Activated T-cell treated with anti-CD3 and anti-CD28 coated beads, Interleukin-2, amount 50 U/mL, for 24 hours (primary cell): ENCODE measurements at regions not wholly inside any gene's neighbourhood (a gene's known extent, or its start where the extent isn't known, plus 50 kb on each side); places are given as distances from the start of the nearest gene placed in this dataset.

Experiments used
- DNase-seq: peaks from one replicate; pipeline ENCODE4 v3.0.0-alpha.2; 2020
- H3K27ac Mint-ChIP-seq: 2 replicates; pipeline ENCODE4 v1.8.0; 2020; ENCODE audit warnings: mild to moderate bottlenecking, mixed read lengths
- H3K27me3 Mint-ChIP-seq: 2 replicates; pipeline ENCODE4 v1.8.0; 2020; ENCODE audit warnings: mixed read lengths
- H3K36me3 Mint-ChIP-seq: 2 replicates; pipeline ENCODE4 v1.8.0; 2020; ENCODE audit warnings: low read depth, mixed read lengths
- H3K4me1 Mint-ChIP-seq: 2 replicates; pipeline ENCODE4 v1.8.0; 2020; ENCODE audit warnings: low read depth, mixed read lengths
- H3K4me3 Mint-ChIP-seq: 2 replicates; pipeline ENCODE4 v1.8.0; 2020; ENCODE audit warnings: mild to moderate bottlenecking, moderate library complexity, mixed read lengths
- H3K9me3 Mint-ChIP-seq: 2 replicates; pipeline ENCODE4 v1.8.0; 2020; ENCODE audit warnings: mixed read lengths

DNA sequence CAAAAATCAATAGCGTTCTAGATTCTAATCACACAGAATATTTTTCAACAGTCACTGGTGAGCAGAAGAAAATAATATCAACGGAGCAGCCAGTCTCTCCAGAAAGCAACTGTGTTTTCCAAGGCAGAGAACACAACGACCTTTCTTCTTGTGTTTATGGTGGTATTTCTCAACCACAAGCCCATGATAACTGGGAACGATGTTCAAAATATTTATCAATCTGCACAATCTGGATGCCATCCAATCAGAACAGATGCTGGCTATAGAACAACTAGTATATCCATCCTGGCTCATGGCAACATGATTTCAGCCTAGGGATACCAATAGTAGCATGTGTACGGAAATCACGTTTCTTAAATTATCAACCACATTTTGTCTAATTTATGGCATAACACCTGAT lies 162.7 kb upstream of the RUNX1 start:
- Mint-ChIP-seq H3K4me3 (no peak overlapping the region), H3K27ac (no peak overlapping the region), H3K36me3 (no peaks in the 10 kb centered on the region), H3K4me1 (peaks cover 10% of the 10 kb centered on the region), H3K9me3 (peaks cover 8% of the 10 kb centered on the region), H3K27me3 (no peaks in the 10 kb centered on the region)
- DNase-seq = no peak

DNA sequence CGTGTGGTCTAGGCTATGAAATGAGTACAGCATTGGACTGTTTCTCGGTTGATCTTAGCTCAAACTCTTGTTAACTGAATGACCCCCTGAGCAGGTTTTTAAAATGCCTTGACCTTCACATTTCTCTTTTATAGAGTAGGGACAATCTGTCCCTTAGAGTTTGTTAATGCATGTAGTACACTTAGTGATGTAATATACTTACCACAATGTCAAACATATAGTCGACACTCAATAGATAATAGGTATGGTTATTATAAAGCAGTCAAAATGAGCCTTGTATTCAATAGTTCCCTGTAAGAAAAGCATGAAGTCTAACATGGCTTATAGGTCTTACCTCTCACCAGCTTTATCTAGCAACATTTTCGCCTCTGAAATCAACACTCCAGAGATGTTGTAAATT lies 161.0 kb upstream of the RUNX1 start:
- peaks cover 8% of the 10 kb centered on the region for H3K9me3 Mint-ChIP-seq
- DNase-seq = no peak
- H3K4me1 Mint-ChIP-seq = peaks cover 22% of the 10 kb centered on the region
- no peak overlapping the region for H3K4me3 Mint-ChIP-seq
- H3K27me3 Mint-ChIP-seq = no peaks in the 10 kb centered on the region
- H3K27ac Mint-ChIP-seq = no peak overlapping the region
- H3K36me3 Mint-ChIP-seq = no peaks in the 10 kb centered on the region

DNA sequence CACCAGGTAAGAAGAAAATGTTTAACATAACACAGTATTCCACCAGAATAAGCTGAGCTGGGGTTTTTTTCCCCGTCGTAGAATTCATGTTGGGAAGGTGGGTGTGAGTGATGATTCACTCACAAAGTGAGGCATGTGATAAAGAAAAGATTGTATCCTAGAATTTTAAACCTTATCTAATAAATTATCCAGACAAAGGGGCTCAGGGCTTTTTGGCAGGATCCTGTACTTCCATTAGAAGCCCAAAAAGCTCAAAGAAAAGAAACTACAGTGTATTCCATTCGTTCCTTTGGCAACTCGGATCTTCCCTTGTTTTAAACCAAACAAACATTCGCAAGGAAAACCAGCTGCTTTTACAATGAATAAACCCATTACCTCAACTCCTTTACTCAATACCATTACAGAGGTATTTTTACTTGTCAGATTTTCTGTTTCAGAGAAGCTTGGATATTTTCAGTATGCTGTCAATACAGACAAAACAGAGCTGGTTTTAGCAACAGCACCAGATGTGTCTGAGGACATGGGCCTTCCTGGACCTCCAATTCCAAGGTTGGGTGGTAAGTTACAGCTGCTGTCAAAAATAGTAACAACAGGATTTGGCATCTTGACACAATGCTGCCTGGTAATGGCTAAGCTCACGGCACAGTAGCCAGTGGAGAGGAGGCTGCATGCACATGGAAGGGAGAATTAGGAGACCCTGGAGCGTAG lies 159.9 kb upstream of the RUNX1 start:
- no peaks in the 10 kb centered on the region for H3K27me3 Mint-ChIP-seq
- H3K4me1 Mint-ChIP-seq = peaks cover 32% of the 10 kb centered on the region
- H3K36me3 Mint-ChIP-seq = no peaks in the 10 kb centered on the region
- H3K27ac Mint-ChIP-seq = no peak overlapping the region
- H3K4me3 Mint-ChIP-seq = no peak overlapping the region
- DNase-seq = no peak
- H3K9me3 Mint-ChIP-seq = peaks cover 8% of the 10 kb centered on the region

DNA sequence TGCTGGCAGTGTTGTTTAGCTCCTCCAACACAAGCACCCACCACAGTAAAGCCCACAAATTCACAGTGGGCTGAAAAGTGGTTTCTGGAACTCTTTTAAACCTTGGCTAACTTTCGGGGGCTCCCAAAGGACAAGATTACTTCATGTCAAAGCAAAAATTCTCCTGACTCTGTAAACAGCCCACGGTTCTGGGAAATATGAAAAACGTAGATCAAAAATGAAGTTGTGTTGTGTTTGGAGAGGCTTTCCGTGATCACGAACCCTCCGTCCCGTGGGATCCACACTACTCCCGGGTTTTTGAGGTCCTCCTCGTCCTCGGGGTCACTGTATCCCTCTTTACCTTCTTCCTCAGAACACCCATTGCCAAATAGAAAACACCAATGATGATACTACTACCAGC lies 159.0 kb upstream of the RUNX1 start:
- Mint-ChIP-seq H3K9me3 (peaks cover 8% of the 10 kb centered on the region), H3K4me1 (peaks cover 41% of the 10 kb centered on the region), H3K4me3 (no peak overlapping the region), H3K27ac (no peak overlapping the region), H3K36me3 (no peaks in the 10 kb centered on the region), H3K27me3 (no peaks in the 10 kb centered on the region)
- no peak for DNase-seq

DNA sequence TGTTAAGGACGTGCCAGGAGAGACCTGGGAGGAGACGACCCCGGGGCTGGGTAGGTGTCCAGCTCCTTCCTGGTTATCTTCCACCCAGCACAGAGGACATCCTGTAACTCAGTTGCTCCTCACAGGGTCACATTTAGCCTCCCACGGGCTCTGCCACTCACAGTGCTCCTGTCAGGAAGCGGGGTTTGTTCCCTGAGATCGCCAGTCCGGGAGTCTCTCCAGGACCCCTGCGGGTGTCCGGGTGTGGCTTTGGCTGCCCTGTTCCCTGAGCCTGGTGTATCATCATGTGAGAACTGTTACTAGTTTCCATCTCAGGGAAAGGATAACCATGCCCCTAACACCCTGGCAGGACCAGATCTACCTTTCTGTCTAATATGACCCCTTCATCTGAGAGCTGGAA lies 158.2 kb upstream of the RUNX1 start:
- no peak overlapping the region for H3K27ac Mint-ChIP-seq
- no peak overlapping the region for H3K4me3 Mint-ChIP-seq
- peaks cover 43% of the 10 kb centered on the region for H3K4me1 Mint-ChIP-seq
- H3K9me3 Mint-ChIP-seq = peaks cover 8% of the 10 kb centered on the region
- no peaks in the 10 kb centered on the region for H3K27me3 Mint-ChIP-seq
- H3K36me3 Mint-ChIP-seq = no peaks in the 10 kb centered on the region
- no peak for DNase-seq

DNA sequence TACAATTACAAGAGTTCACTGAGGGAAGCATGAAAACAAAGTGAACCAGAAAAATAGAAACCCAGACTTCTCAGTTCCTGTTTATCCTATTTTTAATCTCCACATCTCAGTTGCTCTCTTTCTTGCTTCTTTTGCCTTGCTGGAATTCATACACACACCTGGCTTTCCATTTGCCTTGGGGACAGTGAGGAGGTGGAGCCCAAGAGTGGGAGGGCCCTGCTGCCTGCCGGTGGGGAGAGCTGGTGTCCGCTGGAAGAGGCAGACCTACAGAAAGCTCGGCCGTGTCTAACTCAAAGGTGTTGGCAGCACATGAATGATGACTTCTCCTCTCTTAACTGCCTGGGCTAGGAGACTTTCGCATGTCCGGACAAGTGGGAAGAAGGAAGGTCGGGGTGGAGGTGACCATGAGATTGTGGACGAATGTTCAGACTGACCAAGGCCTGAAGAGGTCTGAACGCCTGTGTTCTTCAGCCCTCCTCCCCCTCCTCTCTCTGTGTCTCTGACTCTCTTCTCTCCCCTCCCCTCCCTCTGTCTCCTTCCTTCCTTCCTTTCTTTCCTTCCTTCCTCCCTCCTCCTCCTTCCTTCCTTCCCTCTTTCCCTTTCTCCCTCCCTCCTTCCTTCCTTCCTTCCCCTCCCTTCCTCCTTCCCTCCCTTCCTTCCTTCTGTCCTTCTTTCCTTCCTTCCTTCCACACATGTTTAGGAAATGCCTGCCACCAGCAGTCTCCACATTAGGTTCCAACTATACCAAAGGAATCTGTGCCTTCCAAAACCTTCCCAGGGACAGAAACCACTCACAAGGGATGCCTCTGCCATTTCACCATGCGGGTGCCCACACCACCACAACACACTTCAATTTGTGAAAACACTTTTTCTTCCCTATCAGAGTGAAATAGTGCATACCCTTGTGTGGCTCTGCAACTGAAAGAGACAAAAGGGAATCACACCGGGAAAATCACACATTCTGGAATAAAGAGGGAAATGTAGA lies 157.3 kb upstream of the RUNX1 start:
- Mint-ChIP-seq H3K4me1 (peaks cover 42% of the 10 kb centered on the region), H3K36me3 (no peaks in the 10 kb centered on the region), H3K9me3 (peaks cover 8% of the 10 kb centered on the region), H3K27ac (peak overlapping the region; percentile 49), H3K27me3 (no peaks in the 10 kb centered on the region), H3K4me3 (no peak overlapping the region)
- no peak for DNase-seq

DNA sequence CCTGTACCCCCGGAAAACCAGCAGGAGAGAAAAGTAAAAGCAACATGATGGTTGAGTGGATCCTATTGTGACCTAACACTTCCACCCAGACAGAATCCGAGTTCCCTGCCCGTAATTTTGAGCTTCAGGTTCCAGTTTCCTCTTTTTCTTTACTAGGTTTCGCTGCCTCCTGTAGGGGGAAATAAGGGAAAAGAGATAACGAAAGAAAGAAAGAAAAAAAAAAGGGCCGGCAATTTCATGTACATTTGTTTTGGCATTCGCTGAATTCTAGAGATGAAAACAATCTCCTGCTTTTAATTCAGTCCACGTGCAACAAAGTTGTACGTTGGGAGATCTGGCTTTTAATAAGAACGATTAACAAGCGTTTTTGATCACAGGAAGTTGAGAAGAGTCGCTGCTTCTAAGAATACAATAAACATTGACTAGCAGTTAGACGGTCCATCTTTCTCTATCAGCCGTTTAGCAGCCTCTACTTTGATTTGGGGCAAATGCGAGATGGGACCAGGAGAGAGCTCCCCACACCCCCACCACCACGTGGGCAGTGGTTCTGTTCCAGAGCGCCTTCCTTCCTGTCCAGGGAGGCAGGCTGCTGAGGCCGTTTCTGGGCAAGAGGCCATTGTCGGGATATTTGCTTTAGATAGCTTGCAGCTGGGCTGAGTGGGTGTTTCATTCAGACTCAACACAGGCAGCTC lies 155.9 kb upstream of the RUNX1 start:
- H3K36me3 Mint-ChIP-seq = no peaks in the 10 kb centered on the region
- H3K4me1 Mint-ChIP-seq = peaks cover 42% of the 10 kb centered on the region
- peak; percentile 64 for DNase-seq
- peaks cover 1% of the 10 kb centered on the region for H3K9me3 Mint-ChIP-seq
- peak overlapping the region; percentile 69 for H3K27ac Mint-ChIP-seq
- no peaks in the 10 kb centered on the region for H3K27me3 Mint-ChIP-seq
- H3K4me3 Mint-ChIP-seq = peak overlapping the region; percentile 61

DNA sequence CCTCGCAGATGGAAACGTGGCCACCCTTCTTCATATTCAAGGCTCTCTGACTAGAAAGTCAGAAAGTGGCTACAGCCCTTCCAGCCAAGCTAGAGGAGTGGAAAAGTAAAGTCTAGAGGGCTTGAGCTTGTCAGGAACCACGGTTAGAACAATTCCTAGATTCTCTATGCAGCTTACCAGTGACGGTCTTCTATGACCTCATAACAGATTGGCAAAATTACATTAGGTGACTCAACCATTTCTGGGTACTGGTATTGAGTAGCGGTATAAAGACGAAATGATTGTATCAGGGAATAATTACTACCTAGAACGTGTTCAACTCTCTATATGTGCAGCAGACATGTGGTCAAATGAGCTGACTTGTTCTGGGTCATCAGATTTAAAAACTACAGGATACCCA lies 155.0 kb upstream of the RUNX1 start:
- no peaks in the 10 kb centered on the region for H3K9me3 Mint-ChIP-seq
- H3K4me3 Mint-ChIP-seq = no peak overlapping the region
- DNase-seq = no peak
- no peaks in the 10 kb centered on the region for H3K36me3 Mint-ChIP-seq
- H3K27ac Mint-ChIP-seq = no peak overlapping the region
- H3K27me3 Mint-ChIP-seq = no peaks in the 10 kb centered on the region
- peaks cover 46% of the 10 kb centered on the region for H3K4me1 Mint-ChIP-seq

DNA sequence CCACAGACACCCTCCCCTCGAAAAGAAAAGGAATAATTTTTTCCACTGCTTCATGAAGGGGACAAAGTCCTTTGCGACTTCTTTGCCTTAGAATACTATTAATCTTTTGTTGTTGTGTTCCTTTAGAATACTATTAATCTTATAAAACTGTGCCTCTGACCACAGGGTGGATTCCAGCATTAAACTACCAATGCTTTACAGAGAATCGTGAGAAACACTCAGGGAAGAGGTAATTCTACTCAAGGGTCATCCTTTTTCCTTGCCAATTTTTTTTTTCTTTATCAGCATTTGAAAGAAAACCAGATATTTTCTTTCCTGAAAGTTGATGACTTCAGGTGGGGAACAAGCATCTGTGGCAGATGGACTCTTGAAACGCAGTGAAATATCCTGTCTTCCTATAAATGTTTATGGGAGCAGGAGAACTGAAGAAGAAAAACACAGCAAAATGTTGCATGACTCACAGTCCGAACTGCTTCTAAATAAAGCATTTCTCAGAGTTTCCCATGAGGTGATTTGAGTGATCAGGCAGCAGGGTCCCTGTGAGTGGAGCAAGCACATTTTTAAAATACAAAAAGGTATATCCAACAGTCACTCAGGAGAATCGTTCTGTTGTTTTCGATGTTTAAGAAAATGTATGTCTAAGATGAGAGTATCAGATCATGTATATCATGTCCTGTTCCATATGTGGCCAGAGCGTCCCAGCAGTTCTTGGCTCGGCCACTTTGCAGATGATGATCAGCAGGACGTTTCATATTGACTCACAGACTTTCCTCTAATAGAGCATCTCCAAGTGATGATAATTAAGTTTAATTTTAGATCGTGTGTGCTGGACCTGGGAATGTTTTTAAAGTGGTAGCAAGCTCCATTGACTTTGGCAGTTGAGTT lies 154.2 kb upstream of the RUNX1 start:
- peaks cover 54% of the 10 kb centered on the region for H3K4me1 Mint-ChIP-seq
- H3K9me3 Mint-ChIP-seq = no peaks in the 10 kb centered on the region
- no peak overlapping the region for H3K27ac Mint-ChIP-seq
- H3K4me3 Mint-ChIP-seq = no peak overlapping the region
- no peaks in the 10 kb centered on the region for H3K36me3 Mint-ChIP-seq
- no peak for DNase-seq
- H3K27me3 Mint-ChIP-seq = no peaks in the 10 kb centered on the region

DNA sequence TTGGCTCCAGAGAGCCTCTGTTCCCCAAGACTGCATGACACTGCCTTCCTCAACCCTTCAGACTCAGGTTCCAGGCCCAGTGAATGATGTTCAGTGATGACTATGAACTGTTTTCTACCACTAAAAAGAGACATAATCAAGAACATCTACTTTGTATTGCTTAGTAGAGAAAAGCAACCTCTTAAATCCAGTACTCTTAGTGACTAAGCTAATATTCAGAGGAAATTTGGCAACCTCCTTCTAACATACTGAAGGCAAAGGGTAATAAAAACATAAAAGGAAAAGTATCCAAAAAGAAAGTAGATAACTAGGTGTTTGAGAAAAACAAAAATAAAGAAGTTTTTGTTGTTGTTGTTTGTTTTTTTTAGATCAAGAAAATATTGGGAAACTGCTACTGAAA lies 153.3 kb upstream of the RUNX1 start:
- Mint-ChIP-seq H3K4me1 (peaks cover 63% of the 10 kb centered on the region), H3K27me3 (no peaks in the 10 kb centered on the region), H3K4me3 (no peak overlapping the region), H3K9me3 (no peaks in the 10 kb centered on the region), H3K36me3 (no peaks in the 10 kb centered on the region), H3K27ac (no peak overlapping the region)
- DNase-seq = no peak

DNA sequence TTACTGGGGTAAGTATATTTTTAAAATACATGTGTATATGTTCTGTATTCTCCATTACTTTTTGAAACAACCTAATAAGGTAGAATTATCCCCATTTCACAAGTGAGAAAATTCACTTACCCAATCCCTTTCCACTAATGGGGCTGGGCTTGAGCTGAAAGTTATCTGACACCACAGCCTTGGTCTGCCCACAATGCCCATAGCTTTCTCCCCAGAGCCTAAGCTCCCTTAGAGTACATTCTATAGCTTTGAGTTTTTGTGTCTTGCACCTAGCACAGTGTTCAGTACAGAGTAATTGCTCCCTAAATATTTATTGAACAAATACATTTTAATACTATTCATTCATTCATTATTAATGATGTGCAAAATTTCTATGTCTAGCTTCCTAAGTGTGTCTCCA lies 152.7 kb upstream of the RUNX1 start:
- Mint-ChIP-seq H3K27me3 (no peaks in the 10 kb centered on the region), H3K27ac (no peak overlapping the region), H3K9me3 (peaks cover 4% of the 10 kb centered on the region), H3K4me1 (peaks cover 69% of the 10 kb centered on the region), H3K36me3 (no peaks in the 10 kb centered on the region), H3K4me3 (no peak overlapping the region)
- DNase-seq = no peak

DNA sequence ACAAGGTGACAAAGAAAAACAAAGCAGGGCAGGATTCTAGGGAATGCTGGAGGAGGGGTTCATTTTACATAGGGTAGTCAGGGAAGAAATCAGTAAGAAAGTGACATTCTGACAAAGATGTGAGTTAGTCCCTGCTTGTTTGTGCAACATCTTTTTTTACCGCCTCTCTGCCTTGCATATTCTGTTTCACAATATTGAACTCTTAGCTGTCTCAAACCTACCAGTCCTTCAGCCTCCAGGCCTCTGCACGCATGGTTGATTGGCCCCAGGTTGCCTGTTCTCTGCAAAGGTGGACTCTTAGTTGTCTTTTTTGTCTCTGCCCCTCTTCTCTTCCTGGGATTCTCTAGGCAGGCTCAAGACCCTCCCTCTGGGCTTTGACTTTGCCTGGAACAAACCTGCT lies 152.2 kb upstream of the RUNX1 start:
- H3K4me3 Mint-ChIP-seq = no peak overlapping the region
- H3K27ac Mint-ChIP-seq = no peak overlapping the region
- peaks cover 4% of the 10 kb centered on the region for H3K9me3 Mint-ChIP-seq
- peaks cover 69% of the 10 kb centered on the region for H3K4me1 Mint-ChIP-seq
- DNase-seq = no peak
- H3K27me3 Mint-ChIP-seq = no peaks in the 10 kb centered on the region
- H3K36me3 Mint-ChIP-seq = no peaks in the 10 kb centered on the region

DNA sequence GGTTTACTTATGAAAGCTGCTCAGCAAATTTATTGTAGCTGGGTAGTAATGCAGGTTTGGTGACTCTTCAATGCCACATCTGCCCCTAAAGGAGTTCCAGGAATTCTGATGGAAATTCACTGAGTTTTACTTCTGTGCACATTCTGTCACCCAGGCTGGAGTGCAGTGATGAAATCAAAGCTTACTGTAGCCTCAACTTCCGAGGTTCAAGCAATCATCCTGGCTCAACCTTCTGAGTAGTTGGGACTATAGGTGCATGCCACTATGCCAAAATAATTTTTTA lies 150.6 kb upstream of the RUNX1 start:
- Mint-ChIP-seq H3K27me3 (no peaks in the 10 kb centered on the region), H3K36me3 (no peaks in the 10 kb centered on the region), H3K4me1 (peaks cover 59% of the 10 kb centered on the region), H3K4me3 (no peak overlapping the region), H3K27ac (no peak overlapping the region), H3K9me3 (peaks cover 4% of the 10 kb centered on the region)
- no peak for DNase-seq
